ENCODE measurements at regions not wholly inside any gene's neighbourhood (a gene's known extent, or its start where the extent isn't known, plus 50 kb on each side); places are given as distances from the start of the nearest gene placed in this dataset.

- no peak for TF ChIP-seq REST (IDR thresholded peaks at IDR 0.05; ENCODE audit: unreplicated experiment)
Measured at GRCh38 chr4:53748328-53748772, 157.1 kb upstream of the LNX1 start (continued).

GRCh38 chr4:53747401-53747800 lies 156.1 kb upstream of the LNX1 start:
- H3K27ac Mint-ChIP-seq, result no peak overlapping the region
- H3K4me2 ChIP-seq, result no peak overlapping the region
- H3K27me3 Mint-ChIP-seq (ENCODE audit: insufficient read depth, low read depth, poor library complexity), result no peaks in the 10 kb centered on the region
- no peaks in the 10 kb centered on the region; the same call in 1 of the 2 replicates for H3K4me1 ChIP-seq (ENCODE audit: insufficient read depth)
- no peaks in the 10 kb centered on the region for H3K9me3 Mint-ChIP-seq
- H2AFZ ChIP-seq, result no peak overlapping the region
- no peaks in the 10 kb centered on the region for H3K36me3 ChIP-seq (ENCODE audit: insufficient read depth)
- H3K36me3 Mint-ChIP-seq (ENCODE audit: low read depth), result no peaks in the 10 kb centered on the region
- H3K4me3 ChIP-seq, result no peak overlapping the region
- no peaks in the 10 kb centered on the region for H3K9me2 ChIP-seq (ENCODE audit: insufficient read depth)
- H3K27ac ChIP-seq (ENCODE audit: low read depth), result no peak overlapping the region
- ATAC-seq (no peak), DNase-seq (ENCODE audit: low spot score) (no peak)
- no peaks in the 10 kb centered on the region for H3K27me3 ChIP-seq (ENCODE audit: insufficient read depth)
- H4K20me1 ChIP-seq (replicated peaks; ENCODE audit: insufficient read depth), result no peaks in the 10 kb centered on the region
- no peaks in the 10 kb centered on the region for H3F3A ChIP-seq (replicated peaks; ENCODE audit: low read depth)
- H3K4me3 Mint-ChIP-seq, result no peak overlapping the region
- no peaks in the 10 kb centered on the region for H3K79me2 ChIP-seq (replicated peaks; ENCODE audit: insufficient read depth)
- H3K4me1 Mint-ChIP-seq, result peaks cover 9% of the 10 kb centered on the region
- no peak for TF ChIP-seq ZNF331 (CRISPR knock-in tag; IDR thresholded peaks at IDR 0.05; ENCODE audit: low read depth)
- no peak for TF ChIP-seq CTCF (conservative IDR thresholded peaks at IDR 0.05; ENCODE audit: low read depth in 2 of 2)
- no peak for TF ChIP-seq ZNF462 (CRISPR knock-in tag; IDR thresholded peaks at IDR 0.05)
- no peak for TF ChIP-seq NANOG (IDR thresholded peaks at IDR 0.05; ENCODE audit: borderline replicate concordance)
- TF ChIP-seq JUNB (IDR thresholded peaks at IDR 0.05; ENCODE audit: unreplicated experiment), result no peak
- no peak for TF ChIP-seq EZH2 (IDR thresholded peaks at IDR 0.05; ENCODE audit: low read depth, unreplicated experiment)
- TF ChIP-seq EZH2phosphoT487 (IDR thresholded peaks at IDR 0.05; ENCODE audit: unreplicated experiment), result no peak
- TF ChIP-seq CREB1 (CRISPR knock-in tag; IDR thresholded peaks at IDR 0.05; ENCODE audit: low read depth), result no peak
- TF ChIP-seq REST (IDR thresholded peaks at IDR 0.05; ENCODE audit: unreplicated experiment), result no peak
- TF ChIP-seq POLR2AphosphoS5 (IDR thresholded peaks at IDR 0.05; ENCODE audit: low read depth), result no peak

All from GM23338 (cell line).